Keratinocyte (primary cell): ENCODE measurements at regions not wholly inside any gene's neighbourhood (a gene's known extent, or its start where the extent isn't known, plus 50 kb on each side); places are given as distances from the start of the nearest gene placed in this dataset.

ENCODE experiments used
- DNase-seq: peaks from one replicate; pipeline ENCODE4 v3.0.0-alpha.2; 2011; ENCODE audit warnings: low read depth, missing footprints, low spot score
- FAIRE-seq: peaks from 2 replicates; lab custom pipeline; 2011; peaks lifted over from hg19 to GRCh38; lab: Jason Lieb, UNC
- H2AFZ ChIP-seq: 2 replicates; pipeline ENCODE4 v1.6.0; 2012; ENCODE audit warnings: low read length, control low read depth, inconsistent platforms; ENCODE audit not compliant: control insufficient read depth
- H3K27ac ChIP-seq: 2 replicates; pipeline ENCODE4 v1.5.1; 2011; ENCODE audit warnings: low read length; ENCODE audit not compliant: control insufficient read depth, insufficient read depth
- H3K27me3 ChIP-seq: 3 replicates; pipeline ENCODE4 v1.6.0; 2011; ENCODE audit warnings: low read length; ENCODE audit not compliant: control insufficient read depth, insufficient read depth; ENCODE audit errors: extremely low read depth
- H3K36me3 ChIP-seq, 2 experiments: 2 replicates in 1 of 2; 3 replicates in 1 of 2; pipeline ENCODE4 v1.5.1; 2011; ENCODE audit warnings: low read length in 2 of 2, mild to moderate bottlenecking in 1 of 2; ENCODE audit not compliant: control insufficient read depth in 2 of 2, insufficient read depth in 2 of 2; ENCODE audit errors: extremely low read depth in 1 of 2
- H3K4me1 ChIP-seq: 3 replicates; pipeline ENCODE4 v1.5.1; 2011; ENCODE audit warnings: low read length; ENCODE audit not compliant: control insufficient read depth, insufficient read depth; ENCODE audit errors: extremely low read depth
- H3K4me2 ChIP-seq: 3 replicates; pipeline ENCODE4 v1.6.0; 2011; ENCODE audit warnings: low read depth, low read length; ENCODE audit not compliant: control insufficient read depth, insufficient read depth; ENCODE audit errors: extremely low read depth
- H3K4me3 ChIP-seq, 3 experiments: fragments of 200-600 bp in 1 of 3; sonication (generic) in 1 of 3; 2 replicates in 2 of 3; 3 replicates in 1 of 3; pipeline ENCODE4 v1.5.1; 2011 to 2016; ENCODE audit warnings: low read length in 3 of 3, mild to moderate bottlenecking in 3 of 3, control low read depth in 2 of 3, inconsistent platforms in 1 of 3, low read depth in 1 of 3, mixed read lengths in 1 of 3, mixed run types in 1 of 3, moderate library complexity in 1 of 3; ENCODE audit not compliant: control insufficient read depth in 2 of 3, insufficient read depth in 2 of 3; ENCODE audit errors: extremely low read depth in 1 of 3
- H3K79me2 ChIP-seq: 2 replicates; pipeline ENCODE4 v1.6.0; 2012; ENCODE audit warnings: low read length; ENCODE audit not compliant: control insufficient read depth, insufficient read depth
- H3K9ac ChIP-seq: 3 replicates; pipeline ENCODE4 v1.6.0; 2011; ENCODE audit warnings: low read length; ENCODE audit not compliant: control insufficient read depth, insufficient read depth; ENCODE audit errors: extremely low read depth
- H3K9me1 ChIP-seq: 3 replicates; pipeline ENCODE4 v1.6.0; 2011; ENCODE audit warnings: low read length; ENCODE audit not compliant: control insufficient read depth, insufficient read depth; ENCODE audit errors: extremely low read depth
- H3K9me3 ChIP-seq: 2 replicates; pipeline ENCODE4 v1.5.1; 2012; ENCODE audit warnings: low read depth, low read length; ENCODE audit not compliant: control insufficient read depth
- H4K20me1 ChIP-seq: 3 replicates; pipeline ENCODE4 v1.6.0; 2011; ENCODE audit warnings: low read length; ENCODE audit not compliant: control insufficient read depth, insufficient read depth; ENCODE audit errors: extremely low read depth
- EZH2 ChIP-seq: IDR thresholded peaks from one replicate; pipeline ENCODE4 v1.6.1; 2012; ENCODE audit warnings: inconsistent platforms, mild to moderate bottlenecking, low read length, moderate library complexity
- dilution Hi-C: fragments of 300-500 bp; cut with MboI; formaldehyde crosslinking; loops from one replicate; pipeline ENCODE4 v1.7.0; 2020; ENCODE audit warnings: low sequenced_read_pairs; ENCODE audit not compliant: extremely low pct_ligation_motif_present
- TF ChIP-seq, protein P1 (sequence below), 3 experiments: IDR thresholded peaks in 1 of 3; conservative IDR thresholded peaks in 1 of 3; optimal IDR thresholded peaks in 1 of 3; 2 replicates in 2 of 3; 3 replicates in 1 of 3; pipeline versions ENCODE3 to v1.5.1; 2011; ENCODE audit warnings: low read length in 3 of 3, mild to moderate bottlenecking in 3 of 3, moderate library complexity in 2 of 3, control low read depth in 1 of 3, inconsistent platforms in 1 of 3; ENCODE audit not compliant: insufficient read depth in 2 of 3; ENCODE audit errors: extremely low read depth in 1 of 3

DNA sequence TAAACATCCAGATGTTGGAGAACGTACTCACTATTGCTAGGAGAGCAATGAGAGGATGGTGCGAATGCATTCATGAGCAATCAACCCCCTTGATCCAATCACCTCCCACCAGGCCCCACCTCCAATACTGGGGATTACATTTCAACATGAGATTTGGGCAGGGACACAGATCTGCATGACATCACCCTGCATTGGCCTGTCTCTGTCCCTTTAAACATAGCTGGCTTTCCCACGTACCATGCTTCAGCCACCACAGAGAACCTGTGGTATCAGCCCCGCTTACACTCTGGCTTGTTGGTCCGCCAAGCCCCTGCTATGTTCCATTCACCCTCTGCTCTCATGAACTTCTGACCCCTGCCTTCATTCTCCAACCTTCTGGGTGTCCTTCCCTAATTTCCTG, 157.5 kb upstream of the E2F8 start:
- no peak for DNase-seq
- no peak overlapping the region for H3K9ac ChIP-seq
- H3K9me1 ChIP-seq = no peaks in the 10 kb centered on the region
- no peaks in the 10 kb centered on the region for H4K20me1 ChIP-seq
- H3K9me3 ChIP-seq = no peaks in the 10 kb centered on the region
- H2AFZ ChIP-seq = no peak overlapping the region
- H3K4me1 ChIP-seq = no peaks in the 10 kb centered on the region
- H3K4me2 ChIP-seq = no peak overlapping the region
- TF ChIP-seq, protein P1, sequence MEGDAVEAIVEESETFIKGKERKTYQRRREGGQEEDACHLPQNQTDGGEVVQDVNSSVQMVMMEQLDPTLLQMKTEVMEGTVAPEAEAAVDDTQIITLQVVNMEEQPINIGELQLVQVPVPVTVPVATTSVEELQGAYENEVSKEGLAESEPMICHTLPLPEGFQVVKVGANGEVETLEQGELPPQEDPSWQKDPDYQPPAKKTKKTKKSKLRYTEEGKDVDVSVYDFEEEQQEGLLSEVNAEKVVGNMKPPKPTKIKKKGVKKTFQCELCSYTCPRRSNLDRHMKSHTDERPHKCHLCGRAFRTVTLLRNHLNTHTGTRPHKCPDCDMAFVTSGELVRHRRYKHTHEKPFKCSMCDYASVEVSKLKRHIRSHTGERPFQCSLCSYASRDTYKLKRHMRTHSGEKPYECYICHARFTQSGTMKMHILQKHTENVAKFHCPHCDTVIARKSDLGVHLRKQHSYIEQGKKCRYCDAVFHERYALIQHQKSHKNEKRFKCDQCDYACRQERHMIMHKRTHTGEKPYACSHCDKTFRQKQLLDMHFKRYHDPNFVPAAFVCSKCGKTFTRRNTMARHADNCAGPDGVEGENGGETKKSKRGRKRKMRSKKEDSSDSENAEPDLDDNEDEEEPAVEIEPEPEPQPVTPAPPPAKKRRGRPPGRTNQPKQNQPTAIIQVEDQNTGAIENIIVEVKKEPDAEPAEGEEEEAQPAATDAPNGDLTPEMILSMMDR (optimal IDR thresholded peaks at IDR 0.05 in 1 of 3, IDR thresholded peaks at IDR 0.05 in 1 of 3, conservative IDR thresholded peaks at IDR 0.05 in 1 of 3; ENCODE audit: extremely low read depth in 1 of 3, insufficient read depth in 2 of 3, low read length in 3 of 3) = no peak
- TF ChIP-seq EZH2 = no peak
- no peak overlapping the region for H3K27ac ChIP-seq
- FAIRE-seq = no peak
- H3K36me3 ChIP-seq = no peaks in the 10 kb centered on the region
- no peak overlapping the region for H3K4me3 ChIP-seq
- H3K27me3 ChIP-seq = peaks cover 12% of the 10 kb centered on the region
- dilution Hi-C loops = no loop called here
- no peaks in the 10 kb centered on the region for H3K79me2 ChIP-seq

DNA sequence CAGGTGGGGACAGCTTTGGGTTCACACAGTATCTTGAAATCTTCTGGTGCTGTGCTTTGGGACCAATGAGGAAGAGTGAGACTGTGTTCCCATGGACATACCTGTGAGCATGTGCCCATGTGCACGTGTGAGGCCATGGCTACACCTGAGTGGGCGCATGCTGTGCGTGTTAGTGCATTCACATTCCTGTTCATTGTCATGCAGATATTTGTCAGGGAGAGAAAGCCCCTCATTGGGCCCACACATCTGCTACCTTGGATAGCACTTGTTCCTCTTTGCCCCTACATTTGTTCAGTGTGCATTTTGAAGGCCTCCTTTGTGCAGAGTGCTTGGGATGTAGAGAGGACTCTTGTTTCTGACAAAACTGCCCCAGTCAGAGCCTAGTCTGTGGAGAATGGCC, 154.3 kb upstream of the E2F8 start:
- DNase-seq (no peak), FAIRE-seq (no peak)
- Histone ChIP-seq H4K20me1 (no peaks in the 10 kb centered on the region), H3K79me2 (no peaks in the 10 kb centered on the region), H3K27me3 (peaks cover 12% of the 10 kb centered on the region), H3K9ac (no peak overlapping the region), H3K4me2 (no peak overlapping the region), H3K4me1 (no peaks in the 10 kb centered on the region), H3K9me3 (no peaks in the 10 kb centered on the region), H2AFZ (no peak overlapping the region), H3K4me3 (no peak overlapping the region), H3K27ac (no peak overlapping the region), H3K36me3 (no peaks in the 10 kb centered on the region), H3K9me1 (no peaks in the 10 kb centered on the region)
- dilution Hi-C loops = no loop called here
- TF ChIP-seq EZH2 = no peak
- TF ChIP-seq, protein P1 (optimal IDR thresholded peaks at IDR 0.05 in 1 of 3, IDR thresholded peaks at IDR 0.05 in 1 of 3, conservative IDR thresholded peaks at IDR 0.05 in 1 of 3; ENCODE audit: extremely low read depth in 1 of 3, insufficient read depth in 2 of 3, low read length in 3 of 3) = no peak
